ES-I3 (cell line): ENCODE measurements at regions not wholly inside any gene's neighbourhood (a gene's known extent, or its start where the extent isn't known, plus 50 kb on each side); places are given as distances from the start of the nearest gene placed in this dataset.

ENCODE experiments used
- H3K36me3 ChIP-seq: 2 replicates; pipeline ENCODE4 v1.6.1; 2013; ENCODE audit warnings: mild to moderate bottlenecking, low read length, control low read depth, moderate library complexity; ENCODE audit not compliant: insufficient read depth
- H3K4me1 ChIP-seq: 2 replicates; pipeline ENCODE4 v1.6.1; 2013; ENCODE audit warnings: mild to moderate bottlenecking, control low read depth, low read length; ENCODE audit not compliant: insufficient read depth
- H3K9ac ChIP-seq: 2 replicates; pipeline ENCODE4 v1.6.1; 2013; ENCODE audit warnings: low read depth, mild to moderate bottlenecking, low read length, moderate library complexity
- H3K9me3 ChIP-seq: 2 replicates; pipeline ENCODE4 v1.6.1; 2013; ENCODE audit warnings: mild to moderate bottlenecking, low read length, moderate library complexity; ENCODE audit not compliant: control insufficient read depth, insufficient read depth

GRCh38 chr5:68438876-68439275 lies 223.3 kb downstream of the PIK3R1 start:
- Histone ChIP-seq H3K9ac (no peak overlapping the region), H3K36me3 (no peaks in the 10 kb centered on the region), H3K4me1 (peaks cover 3% of the 10 kb centered on the region; the same call in 1 of the 2 replicates), H3K9me3 (no peaks in the 10 kb centered on the region)

GRCh38 chr5:68440245-68440644 lies 224.7 kb downstream of the PIK3R1 start:
- Histone ChIP-seq H3K9me3 (no peaks in the 10 kb centered on the region), H3K4me1 (no peaks in the 10 kb centered on the region), H3K36me3 (no peaks in the 10 kb centered on the region), H3K9ac (no peak overlapping the region)

- no peaks in the 10 kb centered on the region for H3K9me3 ChIP-seq
- no peak overlapping the region for H3K9ac ChIP-seq
- no peaks in the 10 kb centered on the region for H3K36me3 ChIP-seq
- H3K4me1 ChIP-seq = no peaks in the 10 kb centered on the region; the same call in 1 of the 2 replicates
Measured at GRCh38 chr5:68440651-68441050, 225.1 kb downstream of the PIK3R1 start.

GRCh38 chr5:68441309-68442073 lies 225.9 kb downstream of the PIK3R1 start:
- H3K4me1 ChIP-seq = peaks cover 4% of the 10 kb centered on the region
- H3K9ac ChIP-seq = no peak overlapping the region
- no peaks in the 10 kb centered on the region for H3K36me3 ChIP-seq
- no peaks in the 10 kb centered on the region for H3K9me3 ChIP-seq

- Histone ChIP-seq H3K36me3 (no peaks in the 10 kb centered on the region), H3K9ac (no peak overlapping the region), H3K9me3 (no peaks in the 10 kb centered on the region), H3K4me1 (peaks cover 4% of the 10 kb centered on the region)
Measured at GRCh38 chr5:68443091-68443490, 227.5 kb downstream of the PIK3R1 start.

GRCh38 chr5:68444048-68444447 lies 228.5 kb downstream of the PIK3R1 start:
- H3K9me3 ChIP-seq = no peaks in the 10 kb centered on the region
- peaks cover 4% of the 10 kb centered on the region for H3K4me1 ChIP-seq
- H3K36me3 ChIP-seq = no peaks in the 10 kb centered on the region
- no peak overlapping the region for H3K9ac ChIP-seq

GRCh38 chr5:68444833-68445232 lies 229.3 kb downstream of the PIK3R1 start:
- Histone ChIP-seq H3K9ac (no peak overlapping the region), H3K36me3 (no peaks in the 10 kb centered on the region), H3K4me1 (peaks cover 4% of the 10 kb centered on the region), H3K9me3 (no peaks in the 10 kb centered on the region)

GRCh38 chr5:68445257-68446069 lies 229.9 kb downstream of the PIK3R1 start:
- H3K36me3 ChIP-seq = no peaks in the 10 kb centered on the region
- no peaks in the 10 kb centered on the region for H3K9me3 ChIP-seq
- H3K4me1 ChIP-seq = peaks cover 4% of the 10 kb centered on the region
- H3K9ac ChIP-seq = no peak overlapping the region

GRCh38 chr5:68446070-68446357 lies 230.5 kb downstream of the PIK3R1 start:
- H3K9ac ChIP-seq = no peak overlapping the region
- H3K36me3 ChIP-seq = no peaks in the 10 kb centered on the region
- H3K9me3 ChIP-seq = no peaks in the 10 kb centered on the region
- H3K4me1 ChIP-seq = peaks cover 4% of the 10 kb centered on the region

GRCh38 chr5:68446487-68446894 lies 230.9 kb downstream of the PIK3R1 start:
- H3K36me3 ChIP-seq = no peaks in the 10 kb centered on the region
- no peak overlapping the region for H3K9ac ChIP-seq
- H3K9me3 ChIP-seq = no peaks in the 10 kb centered on the region
- H3K4me1 ChIP-seq = peaks cover 4% of the 10 kb centered on the region

- H3K9ac ChIP-seq = no peak overlapping the region
- H3K4me1 ChIP-seq = peaks cover 4% of the 10 kb centered on the region
- H3K36me3 ChIP-seq = no peaks in the 10 kb centered on the region
- no peaks in the 10 kb centered on the region for H3K9me3 ChIP-seq
Measured at GRCh38 chr5:68447136-68447929, 231.8 kb downstream of the PIK3R1 start.

GRCh38 chr5:68449380-68449779 lies 233.8 kb downstream of the PIK3R1 start:
- no peaks in the 10 kb centered on the region for H3K36me3 ChIP-seq
- no peaks in the 10 kb centered on the region for H3K9me3 ChIP-seq
- H3K9ac ChIP-seq = no peak overlapping the region
- peaks cover 4% of the 10 kb centered on the region for H3K4me1 ChIP-seq

- H3K36me3 ChIP-seq = no peaks in the 10 kb centered on the region
- H3K4me1 ChIP-seq = peaks cover 4% of the 10 kb centered on the region
- no peak overlapping the region for H3K9ac ChIP-seq
- no peaks in the 10 kb centered on the region for H3K9me3 ChIP-seq
Measured at GRCh38 chr5:68450245-68450852, 234.8 kb downstream of the PIK3R1 start.

GRCh38 chr5:68452286-68452685 lies 236.7 kb downstream of the PIK3R1 start:
- Histone ChIP-seq H3K9ac (no peak overlapping the region), H3K4me1 (peaks cover 14% of the 10 kb centered on the region; the same call in 1 of the 2 replicates), H3K36me3 (no peaks in the 10 kb centered on the region), H3K9me3 (no peaks in the 10 kb centered on the region)
